Retinal pigment epithelial cell (primary cell): ENCODE measurements at regions not wholly inside any gene's neighbourhood (a gene's known extent, or its start where the extent isn't known, plus 50 kb on each side); places are given as distances from the start of the nearest gene placed in this dataset.

Experiments used
- DNase-seq: peaks from one replicate; pipeline ENCODE4 v3.0.0-alpha.2; 2010; ENCODE audit warnings: low read depth
- H3K4me3 ChIP-seq: 2 replicates; pipeline ENCODE4 v1.5.1; 2011; ENCODE audit warnings: mild to moderate bottlenecking, low read length, control low read depth, moderate library complexity
- TF ChIP-seq, protein P1 (sequence below): conservative IDR thresholded peaks from 2 replicates; pipeline ENCODE4 v1.5.1; 2011; ENCODE audit warnings: low read depth, low read length, control low read depth, inconsistent platforms

GRCh38 chr1:118325550-118326225 is 140.7 kb upstream of the SPAG17 start:
- H3K4me3 ChIP-seq, result no peak overlapping the region
- TF ChIP-seq, protein P1, sequence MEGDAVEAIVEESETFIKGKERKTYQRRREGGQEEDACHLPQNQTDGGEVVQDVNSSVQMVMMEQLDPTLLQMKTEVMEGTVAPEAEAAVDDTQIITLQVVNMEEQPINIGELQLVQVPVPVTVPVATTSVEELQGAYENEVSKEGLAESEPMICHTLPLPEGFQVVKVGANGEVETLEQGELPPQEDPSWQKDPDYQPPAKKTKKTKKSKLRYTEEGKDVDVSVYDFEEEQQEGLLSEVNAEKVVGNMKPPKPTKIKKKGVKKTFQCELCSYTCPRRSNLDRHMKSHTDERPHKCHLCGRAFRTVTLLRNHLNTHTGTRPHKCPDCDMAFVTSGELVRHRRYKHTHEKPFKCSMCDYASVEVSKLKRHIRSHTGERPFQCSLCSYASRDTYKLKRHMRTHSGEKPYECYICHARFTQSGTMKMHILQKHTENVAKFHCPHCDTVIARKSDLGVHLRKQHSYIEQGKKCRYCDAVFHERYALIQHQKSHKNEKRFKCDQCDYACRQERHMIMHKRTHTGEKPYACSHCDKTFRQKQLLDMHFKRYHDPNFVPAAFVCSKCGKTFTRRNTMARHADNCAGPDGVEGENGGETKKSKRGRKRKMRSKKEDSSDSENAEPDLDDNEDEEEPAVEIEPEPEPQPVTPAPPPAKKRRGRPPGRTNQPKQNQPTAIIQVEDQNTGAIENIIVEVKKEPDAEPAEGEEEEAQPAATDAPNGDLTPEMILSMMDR, result no peak
- no peak for DNase-seq

DNA sequence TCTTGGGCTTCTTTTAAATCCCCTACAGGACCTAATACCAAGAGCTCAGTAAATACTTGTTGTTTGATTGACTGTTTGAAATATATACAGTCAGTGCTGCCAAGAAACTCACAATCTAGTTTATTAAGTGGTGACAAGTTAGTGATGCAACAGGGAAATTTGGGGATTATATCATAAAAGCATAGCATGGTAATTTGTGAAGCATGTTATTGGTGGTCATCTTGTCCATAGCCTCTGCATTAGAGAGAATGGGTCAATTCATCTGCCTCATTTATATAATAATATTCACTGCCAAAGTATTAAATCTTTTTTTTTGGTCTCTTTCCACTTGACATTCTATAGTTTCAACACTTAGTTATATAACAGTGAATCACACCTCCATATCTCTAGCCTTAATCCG is 138.2 kb upstream of the SPAG17 start:
- no peak overlapping the region for H3K4me3 ChIP-seq
- TF ChIP-seq, protein P1, result no peak
- DNase-seq, result no peak

- H3K4me3 ChIP-seq, result no peak overlapping the region
- TF ChIP-seq, protein P1, result no peak
- no peak for DNase-seq
Observed at GRCh38 chr1:118322331-118322730, 137.3 kb upstream of the SPAG17 start.

DNA sequence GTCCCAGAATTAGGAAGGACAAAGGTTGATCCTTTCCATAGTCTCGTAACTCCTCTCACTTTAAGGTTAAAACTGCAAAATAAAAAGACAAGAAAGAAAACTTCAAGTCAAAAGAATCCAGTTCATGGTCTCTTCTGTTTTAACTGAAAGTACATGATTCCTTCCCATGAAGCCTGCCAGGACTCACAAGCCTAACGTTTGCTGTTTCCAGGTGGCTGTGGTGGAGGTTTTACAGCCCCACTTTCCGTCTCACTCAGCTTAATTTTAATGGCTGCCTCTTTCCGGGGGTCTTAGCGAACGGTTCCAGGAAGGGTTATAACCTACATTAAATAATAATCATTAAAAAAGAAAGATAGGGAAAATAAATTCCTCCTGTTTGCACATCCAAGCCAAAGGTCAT is 136.8 kb upstream of the SPAG17 start:
- no peak overlapping the region for H3K4me3 ChIP-seq
- DNase-seq, result no peak
- TF ChIP-seq, protein P1, result no peak

- DNase-seq, result no peak
- H3K4me3 ChIP-seq, result no peak overlapping the region
- TF ChIP-seq, protein P1, result no peak
Observed at GRCh38 chr1:118317842-118318614, 133.0 kb upstream of the SPAG17 start.

- DNase-seq, result no peak
- TF ChIP-seq, protein P1, result no peak
- no peak overlapping the region for H3K4me3 ChIP-seq
Observed at GRCh38 chr1:118306851-118307250, 121.8 kb upstream of the SPAG17 start.

GRCh38 chr1:118304722-118305359 is 119.8 kb upstream of the SPAG17 start:
- no peak for DNase-seq
- no peak overlapping the region for H3K4me3 ChIP-seq

More at GRCh38 chr1:118304722-118305359, 119.8 kb upstream of the SPAG17 start:
- TF ChIP-seq, protein P1, result peak; percentile 78
